ENCODE measurements at regions not wholly inside any gene's neighbourhood (a gene's known extent, or its start where the extent isn't known, plus 50 kb on each side); places are given as distances from the start of the nearest gene placed in this dataset.

DNA sequence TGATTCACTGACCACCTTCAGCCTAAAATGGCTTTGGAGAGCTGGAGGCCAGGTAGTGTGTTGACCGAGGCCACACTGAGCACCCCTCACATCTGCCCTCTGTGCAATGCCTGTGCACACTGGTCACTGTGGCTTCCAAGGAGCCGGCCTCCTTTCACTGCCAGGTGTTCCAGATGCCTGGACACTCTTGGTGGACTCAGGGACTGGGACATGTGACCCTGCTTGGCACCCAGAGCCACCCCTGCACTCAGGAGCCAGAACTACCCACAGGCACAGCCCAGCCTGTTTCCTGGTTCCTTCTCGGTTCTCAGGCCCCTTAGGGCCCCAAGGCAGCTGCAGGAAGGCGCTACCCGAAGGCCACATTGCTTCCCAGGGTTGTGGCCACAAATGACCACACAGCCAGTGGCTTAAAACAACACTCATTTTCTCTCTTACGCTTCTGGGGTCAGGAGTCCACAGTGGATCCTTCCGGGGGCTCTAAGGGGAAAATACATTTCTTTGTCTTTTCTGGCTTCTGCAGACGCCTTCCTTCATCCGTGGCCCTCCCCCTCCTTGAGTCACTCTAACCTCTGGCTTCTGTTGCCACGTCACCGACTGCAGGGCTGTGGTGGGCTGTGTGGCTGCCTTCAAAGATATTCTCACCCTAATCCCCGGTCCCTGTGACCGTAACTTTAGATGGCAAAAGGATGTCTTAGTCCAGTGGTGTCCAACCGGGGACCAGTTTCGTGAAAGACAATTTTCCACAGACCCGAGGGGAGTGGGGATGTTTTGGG, 78.6 kb downstream of the ASB1 start:
- Histone ChIP-seq H3K27ac (ENCODE audit: low read depth in 1 of 2, low read length in 2 of 2) (no peak overlapping the region), H3K9ac (ENCODE audit: low read depth in 1 of 2, low read length in 2 of 2) (no peak overlapping the region), H3K4me1 (ENCODE audit: control insufficient read depth in 4 of 4, insufficient read depth in 4 of 4, low read length in 3 of 4) (no peaks in the 10 kb centered on the region), H3K36me3 (ENCODE audit: control insufficient read depth in 4 of 4, insufficient read depth in 3 of 4, low read depth in 1 of 4, low read length in 3 of 4) (no peaks in the 10 kb centered on the region), H3K27me3 (ENCODE audit: control insufficient read depth in 4 of 4, insufficient read depth in 4 of 4, low read length in 3 of 4) (no peaks in the 10 kb centered on the region), H3K4me3 (ENCODE audit: low read depth in 1 of 3, low read length in 3 of 3) (no peak overlapping the region), H3K9me3 (ENCODE audit: control insufficient read depth in 4 of 4, low read length in 3 of 4) (no peaks in the 10 kb centered on the region)
- no peak for DNase-seq (ENCODE audit: low spot score)
- TF ChIP-seq RAD21 (IDR thresholded peaks at IDR 0.05) (no peak), FOXA2 (IDR thresholded peaks at IDR 0.05) (no peak), HNF4A (conservative IDR thresholded peaks at IDR 0.05) (no peak), GABPA (IDR thresholded peaks at IDR 0.05 in 1 of 2, conservative IDR thresholded peaks at IDR 0.05 in 1 of 2) (no peak), CTCF (IDR thresholded peaks at IDR 0.05; ENCODE audit: low read depth, low read length, missing input control) (no peak), TAF1 (conservative IDR thresholded peaks at IDR 0.05) (no peak), EGR1 (IDR thresholded peaks at IDR 0.05; ENCODE audit: low read depth in 2 of 2) (no peak), SP1 (IDR thresholded peaks at IDR 0.05) (no peak), FOXA1 (IDR thresholded peaks at IDR 0.05) (no peak)
- TF ChIP-seq, protein P1, sequence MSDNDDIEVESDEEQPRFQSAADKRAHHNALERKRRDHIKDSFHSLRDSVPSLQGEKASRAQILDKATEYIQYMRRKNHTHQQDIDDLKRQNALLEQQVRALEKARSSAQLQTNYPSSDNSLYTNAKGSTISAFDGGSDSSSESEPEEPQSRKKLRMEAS (IDR thresholded peaks at IDR 0.05) = no peak
- TF ChIP-seq, protein P2, sequence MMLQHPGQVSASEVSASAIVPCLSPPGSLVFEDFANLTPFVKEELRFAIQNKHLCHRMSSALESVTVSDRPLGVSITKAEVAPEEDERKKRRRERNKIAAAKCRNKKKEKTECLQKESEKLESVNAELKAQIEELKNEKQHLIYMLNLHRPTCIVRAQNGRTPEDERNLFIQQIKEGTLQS (IDR thresholded peaks at IDR 0.05) = no peak
- 89% methylated on average over 16 of the region's 16 CpGs for WGBS

GRCh38 chr2:238505892-238506280, 79.2 kb downstream of the ASB1 start:
- Histone ChIP-seq H3K27me3 (ENCODE audit: control insufficient read depth in 4 of 4, insufficient read depth in 4 of 4, low read length in 3 of 4) (no peaks in the 10 kb centered on the region), H3K27ac (ENCODE audit: low read depth in 1 of 2, low read length in 2 of 2) (no peak overlapping the region), H3K4me1 (ENCODE audit: control insufficient read depth in 4 of 4, insufficient read depth in 4 of 4, low read length in 3 of 4) (no peaks in the 10 kb centered on the region), H3K36me3 (ENCODE audit: control insufficient read depth in 4 of 4, insufficient read depth in 3 of 4, low read depth in 1 of 4, low read length in 3 of 4) (no peaks in the 10 kb centered on the region), H3K4me3 (ENCODE audit: low read depth in 1 of 3, low read length in 3 of 3) (no peak overlapping the region), H3K9me3 (ENCODE audit: control insufficient read depth in 4 of 4, low read length in 3 of 4) (no peaks in the 10 kb centered on the region), H3K9ac (ENCODE audit: low read depth in 1 of 2, low read length in 2 of 2) (no peak overlapping the region)
- TF ChIP-seq FOXA1 (IDR thresholded peaks at IDR 0.05) = no peak
- TF ChIP-seq, protein P2 (IDR thresholded peaks at IDR 0.05) = no peak
- DNase-seq (ENCODE audit: low spot score) = no peak
- 85% methylated on average over 9 of the region's 9 CpGs for WGBS

GRCh38 chr2:238506371-238507068, 79.8 kb downstream of the ASB1 start:
- Histone ChIP-seq H3K36me3 (ENCODE audit: control insufficient read depth in 4 of 4, insufficient read depth in 3 of 4, low read depth in 1 of 4, low read length in 3 of 4) (no peaks in the 10 kb centered on the region), H3K4me1 (ENCODE audit: control insufficient read depth in 4 of 4, insufficient read depth in 4 of 4, low read length in 3 of 4) (no peaks in the 10 kb centered on the region), H3K27me3 (ENCODE audit: control insufficient read depth in 4 of 4, insufficient read depth in 4 of 4, low read length in 3 of 4) (no peaks in the 10 kb centered on the region), H3K9me3 (ENCODE audit: control insufficient read depth in 4 of 4, low read length in 3 of 4) (no peaks in the 10 kb centered on the region), H3K4me3 (ENCODE audit: low read depth in 1 of 3, low read length in 3 of 3) (no peak overlapping the region), H3K27ac (ENCODE audit: low read depth in 1 of 2, low read length in 2 of 2) (no peak overlapping the region), H3K9ac (ENCODE audit: low read depth in 1 of 2, low read length in 2 of 2) (no peak overlapping the region)
- WGBS = 74% methylated on average over 17 of the region's 17 CpGs
- no peak for DNase-seq (ENCODE audit: low spot score)
- TF ChIP-seq, protein P2 (IDR thresholded peaks at IDR 0.05) = no peak
- TF ChIP-seq, protein P3, sequence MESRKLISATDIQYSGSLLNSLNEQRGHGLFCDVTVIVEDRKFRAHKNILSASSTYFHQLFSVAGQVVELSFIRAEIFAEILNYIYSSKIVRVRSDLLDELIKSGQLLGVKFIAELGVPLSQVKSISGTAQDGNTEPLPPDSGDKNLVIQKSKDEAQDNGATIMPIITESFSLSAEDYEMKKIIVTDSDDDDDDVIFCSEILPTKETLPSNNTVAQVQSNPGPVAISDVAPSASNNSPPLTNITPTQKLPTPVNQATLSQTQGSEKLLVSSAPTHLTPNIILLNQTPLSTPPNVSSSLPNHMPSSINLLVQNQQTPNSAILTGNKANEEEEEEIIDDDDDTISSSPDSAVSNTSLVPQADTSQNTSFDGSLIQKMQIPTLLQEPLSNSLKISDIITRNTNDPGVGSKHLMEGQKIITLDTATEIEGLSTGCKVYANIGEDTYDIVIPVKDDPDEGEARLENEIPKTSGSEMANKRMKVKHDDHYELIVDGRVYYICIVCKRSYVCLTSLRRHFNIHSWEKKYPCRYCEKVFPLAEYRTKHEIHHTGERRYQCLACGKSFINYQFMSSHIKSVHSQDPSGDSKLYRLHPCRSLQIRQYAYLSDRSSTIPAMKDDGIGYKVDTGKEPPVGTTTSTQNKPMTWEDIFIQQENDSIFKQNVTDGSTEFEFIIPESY (IDR thresholded peaks at IDR 0.05) = no peak
- TF ChIP-seq FOXA2 (IDR thresholded peaks at IDR 0.05) = no peak
- TF ChIP-seq, protein P1 (IDR thresholded peaks at IDR 0.05) = no peak
- no peak for TF ChIP-seq EGR1 (IDR thresholded peaks at IDR 0.05; ENCODE audit: low read depth in 2 of 2)
- no peak for TF ChIP-seq REST (IDR thresholded peaks at IDR 0.05)
- no peak for TF ChIP-seq FOXA1 (IDR thresholded peaks at IDR 0.05)
